ENCODE measurements at regions not wholly inside any gene's neighbourhood (a gene's known extent, or its start where the extent isn't known, plus 50 kb on each side); places are given as distances from the start of the nearest gene placed in this dataset.
A peak's percentile ranks its signal among the peaks of the same experiment; 100 is the strongest.
"Not testable (repeated sequence)": the region's sequence is repeated elsewhere in the genome, so short reads cannot be mapped to it uniquely, and the experiment has no call there.

DNA sequence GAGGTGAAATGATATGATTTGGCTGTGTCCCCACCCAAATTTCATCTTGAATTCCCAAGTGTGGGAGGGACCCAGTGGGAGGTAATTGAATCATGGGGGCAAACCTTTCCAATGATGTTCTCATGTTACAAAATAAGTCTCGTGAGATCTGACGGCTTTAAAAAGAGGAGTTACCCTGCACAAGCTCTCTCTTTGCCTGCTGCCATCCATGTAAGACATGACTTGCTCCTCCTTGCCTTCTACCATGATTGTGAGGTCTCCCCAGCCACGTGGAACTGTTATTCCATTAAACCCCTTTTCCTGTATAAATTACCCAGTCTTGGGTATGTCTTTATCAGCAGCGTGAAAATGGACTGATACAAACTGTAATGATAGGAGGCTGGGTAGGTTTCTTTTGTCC is 145.1 kb downstream of the AKR1D1 start:
- DNase-seq, result not testable (repeated sequence)

DNA sequence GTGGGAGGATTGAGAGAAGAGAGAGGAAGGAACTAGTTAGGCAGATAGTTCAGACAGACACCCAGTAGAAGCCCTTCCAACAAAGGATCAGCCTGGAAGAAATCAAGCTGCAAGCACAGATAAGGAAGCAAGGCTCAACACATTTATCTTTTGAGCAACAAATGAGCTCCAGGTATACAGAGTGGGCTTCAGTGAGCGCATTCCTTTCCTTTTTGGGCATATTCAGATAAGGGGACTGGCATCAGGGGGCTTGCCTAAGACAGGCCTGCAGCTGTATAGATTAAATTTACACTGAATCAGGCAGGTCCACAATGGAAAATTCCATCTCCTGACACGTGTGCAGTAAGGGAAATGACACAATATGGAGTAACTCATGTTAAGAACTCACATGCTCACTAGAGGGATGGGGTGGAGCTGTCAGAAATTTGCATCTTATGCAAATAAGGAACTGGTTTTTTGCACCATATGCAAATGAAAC is 147.2 kb downstream of the AKR1D1 start:
- DNase-seq, result no peak

DNA sequence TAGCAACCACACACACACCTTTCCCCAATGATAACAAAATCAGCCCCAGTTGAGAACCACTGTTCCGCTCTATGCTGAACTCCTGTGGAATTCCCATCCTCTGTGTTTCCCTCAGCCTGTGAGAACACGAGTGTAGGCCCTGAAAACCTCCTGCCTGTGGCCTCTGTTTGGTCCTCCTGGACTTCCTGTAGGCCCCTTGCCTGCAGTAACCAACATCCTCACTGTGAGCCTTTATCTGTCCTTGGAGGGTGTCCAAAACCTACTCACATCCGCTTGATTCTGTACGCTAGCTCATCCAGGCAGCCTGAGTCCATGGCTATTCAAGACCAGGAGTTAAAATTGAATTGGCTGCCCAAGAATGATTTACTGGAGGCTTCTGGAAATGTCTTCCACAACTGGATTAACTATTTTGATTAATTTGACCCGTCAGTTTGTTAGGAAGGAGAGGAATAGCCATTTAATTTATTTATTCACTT is 149.8 kb downstream of the AKR1D1 start:
- peak; percentile 5 for DNase-seq

DNA sequence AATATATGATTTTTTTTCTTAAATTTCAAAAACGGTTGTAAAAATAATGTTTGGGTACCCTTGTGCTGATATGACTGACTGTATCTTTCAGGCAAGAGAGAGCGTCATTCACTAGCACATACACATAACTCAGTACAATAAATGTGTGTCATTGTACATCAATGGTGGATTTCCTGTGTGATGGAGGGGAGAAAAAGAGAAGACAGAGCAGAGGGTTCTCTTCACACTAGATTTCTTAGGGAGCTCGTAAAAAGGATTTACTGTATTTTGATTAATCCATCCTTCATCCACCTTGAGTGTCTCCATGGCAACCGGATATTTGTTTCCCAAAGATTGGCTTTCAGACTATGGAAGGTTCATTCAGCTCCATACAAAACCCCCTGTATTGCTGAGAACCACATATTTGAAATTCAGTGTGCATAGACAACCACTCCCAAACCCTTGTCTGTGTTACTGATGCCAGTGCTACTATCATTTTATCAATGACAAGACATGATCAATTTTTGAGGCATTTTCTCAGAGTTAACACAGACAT is 150.6 kb downstream of the AKR1D1 start:
- DNase-seq, result no peak

DNA sequence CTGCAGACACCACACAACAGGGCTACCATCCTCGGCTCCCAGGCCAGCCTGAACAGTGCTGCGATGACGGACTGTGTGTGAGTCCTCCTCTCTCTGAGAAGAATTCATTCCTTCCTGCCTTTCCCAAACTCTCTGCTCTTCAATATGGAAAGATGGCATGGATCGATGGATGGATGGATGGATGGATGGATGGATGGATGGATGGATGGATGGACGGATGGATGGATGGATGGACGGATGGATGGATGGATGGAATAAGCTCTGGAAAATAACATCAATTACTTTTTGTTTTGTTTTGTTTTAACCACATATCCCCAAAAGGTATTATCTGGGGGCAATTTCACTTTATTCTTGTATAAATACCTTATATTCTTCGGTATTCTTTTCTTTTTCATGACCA is 151.9 kb downstream of the AKR1D1 start:
- DNase-seq, result no peak

DNA sequence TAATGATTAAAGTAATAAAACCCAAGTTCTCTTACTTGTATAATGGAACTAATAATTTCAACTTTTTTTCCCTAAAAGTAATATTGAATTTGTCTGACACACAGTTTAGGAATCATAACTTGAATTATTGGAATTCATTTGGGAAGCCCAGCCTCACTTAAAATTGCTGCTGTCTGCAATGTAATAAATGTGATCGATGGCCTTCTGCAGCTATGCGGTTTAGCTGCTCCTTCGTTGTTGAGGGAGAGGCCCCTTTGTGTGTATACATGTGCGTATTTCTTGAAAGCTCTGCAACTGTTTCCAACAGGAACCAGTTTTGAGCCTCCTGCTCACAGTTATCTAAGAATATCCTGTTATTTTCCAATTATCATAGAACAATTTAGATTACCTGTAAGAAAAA is 152.5 kb downstream of the AKR1D1 start:
- no peak for DNase-seq

DNA sequence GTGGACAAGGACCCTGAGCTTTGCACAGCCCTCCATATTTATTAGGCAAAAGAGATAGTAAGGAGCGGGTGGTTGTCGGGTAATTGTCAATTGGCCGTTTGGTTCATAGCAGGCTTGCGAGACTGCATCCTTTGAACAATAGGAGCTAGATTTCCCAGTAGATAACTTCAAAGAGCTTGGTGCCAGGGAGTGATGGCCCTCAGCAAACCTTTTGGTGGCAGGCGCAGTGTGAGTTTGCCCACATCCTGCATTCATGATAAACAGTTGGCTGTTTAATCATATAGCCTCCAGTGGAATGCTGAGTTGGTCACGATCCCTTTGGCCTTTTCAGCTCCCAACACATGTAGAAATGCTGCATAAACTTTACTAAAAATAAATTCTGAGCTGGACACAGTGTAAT is 156.9 kb downstream of the AKR1D1 start:
- DNase-seq, result no peak

DNA sequence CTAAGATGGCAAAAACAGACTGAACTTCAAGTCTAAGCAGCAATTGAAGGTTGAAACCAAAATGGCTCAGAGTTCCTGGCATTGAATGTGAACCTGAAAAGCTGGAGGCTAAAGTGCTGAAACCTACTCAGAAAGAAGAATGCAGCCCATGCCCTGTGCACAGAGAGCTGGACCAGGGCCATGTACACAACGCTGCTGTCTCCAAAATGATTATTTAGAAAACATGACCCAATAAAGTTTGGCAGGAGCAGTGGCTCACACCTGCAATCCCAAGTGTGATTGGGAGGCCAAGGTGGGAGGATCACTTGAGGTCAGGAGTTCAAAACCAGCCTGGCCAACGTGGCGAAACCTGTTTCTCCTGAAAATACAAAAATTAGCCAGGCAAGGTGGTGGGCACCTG is 158.9 kb downstream of the AKR1D1 start:
- no peak for DNase-seq

DNA sequence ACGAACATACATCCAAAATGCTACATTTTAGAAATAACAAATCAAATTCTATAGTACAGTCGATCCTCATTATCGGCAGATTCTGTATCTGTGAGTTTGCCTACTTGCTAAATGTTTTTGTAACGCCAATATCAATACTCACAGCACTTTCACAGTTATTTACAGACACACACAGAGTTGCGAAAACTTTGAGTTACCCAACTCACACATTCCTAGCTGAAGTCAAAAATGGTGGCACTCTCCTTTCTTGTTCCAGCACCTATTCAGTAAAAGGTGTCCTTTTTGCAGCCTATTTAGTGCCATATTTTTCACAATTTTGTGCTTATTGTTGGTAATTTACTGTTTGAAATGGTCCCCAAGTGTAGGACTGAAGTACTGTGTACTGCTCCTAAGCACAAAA is 161.7 kb downstream of the AKR1D1 start:
- DNase-seq, result no peak

DNA sequence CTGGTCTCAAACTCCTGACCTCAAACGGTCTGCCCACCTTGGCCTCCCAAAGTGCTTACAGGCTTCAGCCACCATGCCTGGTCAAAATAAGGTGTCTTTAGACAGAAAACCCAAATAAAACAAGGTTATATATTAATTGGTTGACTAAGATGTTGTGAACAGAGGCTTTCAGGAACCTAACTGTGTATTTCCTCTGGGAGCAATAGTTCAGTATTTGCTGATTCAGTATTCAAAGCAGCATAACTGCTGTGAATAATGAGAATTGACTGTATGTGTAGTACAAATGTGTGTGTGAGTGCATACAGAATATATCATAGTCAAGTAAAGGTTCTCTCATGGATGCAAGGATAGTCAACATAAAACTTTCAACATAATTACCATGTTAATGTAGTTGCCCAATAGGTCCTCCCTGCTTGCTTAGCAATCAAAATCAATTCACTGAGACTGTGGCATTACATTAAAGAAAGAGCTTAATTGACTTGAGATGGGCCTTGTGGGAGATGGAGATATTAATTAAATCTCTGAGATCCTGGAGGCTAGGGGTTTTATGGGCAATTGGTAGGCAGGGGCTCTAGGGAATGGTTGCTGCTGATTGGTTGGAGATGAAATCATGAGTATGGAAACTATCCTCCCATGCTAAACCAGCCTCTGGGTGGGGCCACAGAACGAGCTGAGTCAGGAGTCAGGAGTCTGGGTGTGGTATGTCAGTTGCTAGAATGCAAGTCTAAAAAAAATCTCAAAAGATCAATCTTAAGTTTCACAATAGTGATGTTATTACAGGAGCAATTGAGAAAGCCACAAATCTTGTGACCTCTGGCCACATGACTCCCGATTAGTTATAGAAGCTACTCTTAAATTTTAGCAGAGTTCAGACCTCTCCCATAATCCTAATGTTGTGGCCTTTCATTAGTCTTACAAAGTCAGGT is 162.7 kb downstream of the AKR1D1 start:
- no peak for DNase-seq

DNA sequence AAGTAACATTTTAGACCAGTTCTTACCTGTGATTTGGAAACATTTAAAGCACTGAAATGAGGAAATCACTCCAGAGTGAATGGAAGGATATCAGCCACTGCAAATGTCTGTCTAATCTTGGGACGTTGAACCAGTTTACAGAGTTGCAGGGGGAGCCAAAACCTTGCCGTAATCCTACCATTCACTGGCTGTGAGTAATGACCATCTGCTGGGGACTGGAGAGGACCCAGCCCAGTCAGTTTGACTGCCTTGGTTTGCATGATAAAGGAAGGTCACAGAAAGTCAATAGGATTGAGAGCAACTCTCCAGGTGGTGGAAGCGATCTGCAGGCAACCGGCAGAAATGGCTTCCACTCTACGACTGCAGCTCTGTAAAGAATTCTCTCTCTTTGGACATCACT is 167.2 kb downstream of the AKR1D1 start:
- peak; percentile 94 for DNase-seq

DNA sequence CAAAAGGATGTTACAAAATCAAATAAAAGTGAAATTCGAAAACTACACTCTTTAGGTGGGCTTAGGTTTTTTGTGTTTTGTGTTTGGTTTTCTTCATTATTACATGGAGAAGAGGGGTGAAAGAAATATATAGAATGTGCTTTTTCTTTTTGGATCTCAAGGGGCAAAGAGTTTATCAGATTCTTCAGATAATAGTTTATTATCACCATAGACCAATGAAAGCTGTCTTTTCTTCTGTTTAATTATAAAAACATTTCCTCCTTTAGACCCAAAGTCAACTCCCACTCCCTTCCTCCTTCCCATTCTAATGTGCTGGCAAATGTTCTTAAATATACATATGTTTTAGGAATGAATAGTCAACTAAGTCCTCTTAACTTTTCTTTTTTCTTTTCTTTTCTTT is 167.6 kb downstream of the AKR1D1 start:
- DNase-seq, result no peak

DNA sequence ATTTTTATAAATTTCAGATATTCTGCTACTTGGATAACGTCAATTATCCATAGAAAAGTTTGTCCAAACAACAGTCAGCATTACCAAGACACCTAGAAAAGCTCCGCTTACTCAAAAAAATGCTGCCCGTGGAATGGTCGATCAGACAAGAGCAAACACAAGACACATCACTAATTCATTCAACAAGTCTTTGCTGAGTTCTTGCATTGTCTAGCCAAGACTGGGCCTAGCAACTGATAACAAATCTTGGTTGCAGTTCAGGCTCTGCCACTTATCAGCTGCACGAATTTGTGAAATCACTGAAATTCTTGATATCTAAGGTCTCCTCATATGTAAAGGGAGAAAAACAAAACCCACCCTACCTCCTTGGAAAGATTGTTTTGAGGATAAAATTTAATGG is 168.3 kb downstream of the AKR1D1 start:
- no peak for DNase-seq

DNA sequence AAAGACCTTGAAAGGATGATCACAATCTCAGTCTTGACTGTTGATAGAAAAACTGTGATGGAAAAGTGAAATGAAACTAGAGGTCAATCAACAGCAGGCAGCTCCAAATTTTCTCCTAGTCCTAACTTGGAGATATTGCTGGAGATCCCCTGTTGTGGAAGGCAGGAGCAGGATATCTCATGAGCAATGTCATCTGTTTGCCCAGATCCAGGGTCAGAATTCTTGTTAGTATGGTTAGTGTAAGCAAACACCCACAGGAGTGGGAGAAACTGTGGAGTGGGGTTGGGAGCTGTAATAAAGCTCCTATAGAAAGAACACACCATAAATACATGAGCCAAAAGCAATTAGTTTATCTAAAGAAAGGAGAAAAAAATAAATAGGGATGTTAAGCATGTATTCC is 169.0 kb downstream of the AKR1D1 start:
- DNase-seq, result peak; percentile 29

DNA sequence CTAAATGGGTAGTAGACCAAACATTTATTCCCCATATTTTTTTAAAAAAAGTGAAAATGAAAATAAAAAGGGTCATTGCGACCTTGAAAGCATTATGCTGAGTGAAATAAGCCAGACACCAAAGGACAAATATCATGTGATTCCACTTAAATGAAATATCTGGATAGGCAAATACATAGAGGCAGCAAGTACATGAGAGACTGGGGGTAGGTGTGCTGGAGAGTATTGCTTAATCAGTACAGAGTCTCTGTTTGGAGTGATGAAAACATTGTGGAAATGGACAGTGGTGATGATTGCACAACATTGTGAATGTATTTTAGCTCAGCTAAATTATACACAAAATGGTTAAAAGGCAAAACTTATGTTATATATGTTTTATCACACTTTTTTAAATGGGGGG is 169.4 kb downstream of the AKR1D1 start:
- peak; percentile 70 for DNase-seq

DNA sequence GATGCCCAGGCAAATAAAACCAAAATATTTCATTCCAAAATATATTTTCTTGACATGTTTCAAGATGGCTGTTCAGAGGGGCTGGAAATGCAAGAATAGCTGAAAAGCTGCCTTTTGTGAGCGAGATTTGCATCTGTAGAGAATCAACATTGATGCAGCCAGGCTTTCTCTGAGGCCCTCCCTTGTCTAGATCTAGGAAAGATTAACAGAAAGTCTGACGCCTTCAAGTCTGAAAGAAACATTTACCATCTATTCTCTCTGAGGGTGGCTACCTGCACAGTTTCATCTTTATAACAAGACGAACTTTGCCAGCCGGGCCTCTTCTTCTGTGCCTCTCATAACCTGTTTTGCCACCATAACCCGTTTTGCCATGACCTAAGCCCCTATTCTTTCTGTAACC is 170.2 kb downstream of the AKR1D1 start:
- no peak for DNase-seq

DNA sequence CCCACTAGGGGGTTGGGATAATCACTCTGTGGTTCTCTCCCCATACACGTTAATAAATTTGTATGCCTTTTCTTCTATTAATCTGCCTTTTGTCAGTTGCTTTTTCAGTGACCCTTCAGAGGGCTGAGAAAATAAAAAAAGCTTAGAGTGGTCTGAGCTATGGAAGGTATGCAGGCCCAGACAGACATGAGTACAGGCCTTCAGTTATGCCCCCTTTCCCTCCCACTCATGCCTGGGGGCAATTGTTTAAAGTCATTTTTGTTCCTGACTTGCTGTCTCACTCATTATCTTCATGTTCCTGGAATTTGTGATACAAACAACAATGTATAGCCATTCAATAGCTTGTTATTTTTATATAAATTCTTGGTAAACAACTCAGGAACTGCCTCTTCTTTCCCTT is 170.8 kb downstream of the AKR1D1 start:
- no peak for DNase-seq

DNA sequence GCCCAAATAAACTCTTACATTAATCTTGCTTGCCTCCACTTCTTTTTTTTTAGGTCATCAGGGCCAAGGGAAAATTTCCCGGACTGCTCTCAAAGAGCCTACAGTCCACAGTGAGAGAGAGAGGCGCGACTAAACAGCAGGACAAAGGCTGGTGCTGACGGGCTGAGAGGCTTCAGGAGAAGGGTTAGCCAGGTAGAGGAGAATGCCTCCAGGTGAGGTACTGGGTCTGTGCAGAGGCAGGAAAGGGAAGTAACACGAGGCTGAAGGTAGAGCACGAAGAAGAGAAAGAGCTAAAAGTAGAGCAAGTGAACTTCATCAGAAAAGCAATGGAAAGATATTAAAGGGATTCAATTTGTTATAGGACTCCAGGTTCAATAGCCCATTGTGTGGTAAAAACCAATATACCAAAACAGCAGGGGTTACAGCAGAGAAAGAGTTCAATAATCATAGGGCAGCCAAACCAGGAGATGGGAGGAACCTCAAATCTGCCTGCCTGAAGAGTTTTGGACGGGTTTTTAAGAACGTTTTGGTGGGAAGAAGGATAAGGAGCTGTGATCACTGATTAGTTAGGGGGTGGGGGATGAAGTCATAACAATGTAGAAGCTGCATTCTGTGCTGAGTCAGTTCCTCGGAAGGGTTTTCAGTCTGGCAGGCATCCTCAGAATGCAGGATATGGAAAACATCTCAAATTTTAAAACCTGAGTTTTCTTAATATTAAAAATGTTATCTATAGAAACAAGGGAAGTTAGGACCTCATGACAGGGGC is 171.5 kb downstream of the AKR1D1 start:
- DNase-seq, result no peak

DNA sequence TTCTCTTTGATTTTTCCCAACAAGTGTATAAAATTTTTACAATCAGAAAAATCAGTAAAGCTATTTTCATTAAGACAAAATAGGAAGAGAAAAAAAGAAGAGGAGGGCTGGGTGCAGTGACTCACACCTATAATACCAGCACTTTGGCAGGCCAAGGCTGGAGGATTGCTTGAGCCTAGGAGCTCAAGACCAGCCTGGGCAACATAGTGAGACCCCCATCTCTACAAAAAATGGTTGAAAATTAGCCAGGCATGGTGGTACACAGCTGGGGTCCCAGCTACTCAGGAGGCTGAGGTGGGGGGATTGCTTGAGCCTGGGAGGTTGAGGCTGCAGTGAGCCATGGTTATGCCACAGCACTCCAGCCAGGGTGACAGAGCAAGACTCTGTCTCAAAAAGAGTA is 172.3 kb downstream of the AKR1D1 start:
- DNase-seq, result no peak

DNA sequence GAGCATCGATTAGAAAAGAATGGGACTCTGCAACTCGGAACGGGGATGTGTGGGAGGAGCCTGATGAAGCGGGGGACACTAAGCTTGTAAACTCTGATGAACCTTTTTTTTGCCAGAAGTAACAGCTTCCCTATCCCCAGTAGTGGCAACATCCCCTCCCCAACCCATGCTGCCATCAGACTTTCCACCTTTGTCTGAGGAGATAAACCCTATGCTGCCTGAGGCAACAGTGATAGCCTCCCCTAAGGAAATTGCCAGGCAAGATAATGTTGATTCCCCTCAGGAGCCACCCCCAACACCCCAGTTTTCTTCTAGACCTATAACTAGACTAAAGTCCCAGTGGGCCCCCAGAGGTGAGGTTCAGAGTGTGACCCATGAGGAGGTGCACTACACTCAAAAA is 173.7 kb downstream of the AKR1D1 start:
- DNase-seq, result no peak

DNA sequence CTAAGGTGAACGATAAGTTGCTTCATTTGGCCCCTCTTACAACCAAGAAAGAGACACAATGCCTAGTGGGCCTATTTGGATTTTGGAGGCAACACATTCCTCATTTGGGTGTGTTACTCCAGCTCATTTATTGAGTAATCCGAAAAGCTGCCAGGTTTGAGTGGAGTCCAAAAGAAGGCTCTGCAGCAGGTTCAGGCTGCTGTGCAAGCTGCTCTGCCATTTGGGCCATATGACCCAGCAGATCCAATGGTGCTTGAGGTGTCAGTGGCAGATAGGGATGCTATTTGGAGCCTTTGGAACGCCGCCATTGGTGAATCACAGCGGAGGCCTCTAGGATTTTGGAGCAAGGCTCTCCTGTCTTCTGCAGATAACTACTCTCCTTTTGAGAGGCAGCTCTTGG is 176.4 kb downstream of the AKR1D1 start:
- DNase-seq, result not testable (repeated sequence)

DNA sequence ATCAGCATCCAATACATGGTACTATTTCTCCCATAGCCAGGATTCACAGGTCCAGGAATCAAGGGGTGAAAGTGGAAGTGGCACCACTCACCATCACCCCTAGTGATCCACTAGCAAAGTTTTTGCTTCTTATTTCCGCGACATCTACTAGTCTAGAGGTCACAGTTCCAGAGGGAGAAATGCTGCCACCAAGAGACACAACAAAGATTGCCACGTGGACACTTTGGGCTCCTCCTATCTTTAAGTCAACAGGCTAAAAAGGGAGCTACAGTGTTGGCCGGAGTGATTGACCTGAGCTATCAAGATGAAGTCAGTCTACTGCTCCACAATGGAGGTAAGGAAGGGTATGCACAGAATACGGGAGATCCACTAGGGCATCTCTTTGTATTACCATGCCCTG is 178.2 kb downstream of the AKR1D1 start:
- no peak for DNase-seq

DNA sequence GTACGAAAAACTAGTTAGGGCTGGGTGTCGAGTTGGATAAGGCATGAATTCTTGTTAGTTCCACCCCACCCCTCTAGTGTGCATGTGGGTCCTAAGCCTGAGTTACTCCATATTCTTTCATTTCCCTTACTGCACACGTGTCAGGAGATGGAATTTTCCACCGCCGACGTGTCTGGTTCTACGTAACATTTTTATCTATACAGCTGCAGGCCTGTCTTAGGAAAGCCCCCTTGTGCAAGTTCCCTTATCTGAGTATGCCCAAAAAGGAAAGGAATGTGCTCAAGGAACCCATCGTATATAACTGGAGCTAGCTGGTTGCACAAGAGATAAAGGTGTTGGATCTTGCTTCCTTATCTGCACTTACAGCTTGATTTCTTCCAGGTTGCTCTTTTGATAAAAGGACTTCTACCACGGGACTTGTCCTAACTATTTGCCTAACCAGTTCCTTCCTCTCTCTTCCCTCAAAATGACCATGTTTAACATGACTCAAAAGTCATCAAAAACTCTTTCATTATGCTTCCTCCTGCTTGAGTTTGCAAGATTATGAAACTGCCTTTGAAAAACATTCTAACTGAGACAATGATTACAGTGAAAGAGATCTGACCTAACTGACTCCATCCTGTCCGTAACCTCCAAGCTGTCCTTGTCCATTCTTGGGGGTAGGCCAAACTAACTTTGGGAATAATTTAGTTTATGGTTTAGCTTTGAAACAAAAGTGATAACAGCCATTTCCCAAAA is 181.4 kb downstream of the AKR1D1 start:
- no peak for DNase-seq

All from DMS153 (cell line).